ENCODE measurements at regions not wholly inside any gene's neighbourhood (a gene's known extent, or its start where the extent isn't known, plus 50 kb on each side); places are given as distances from the start of the nearest gene placed in this dataset.

DNA sequence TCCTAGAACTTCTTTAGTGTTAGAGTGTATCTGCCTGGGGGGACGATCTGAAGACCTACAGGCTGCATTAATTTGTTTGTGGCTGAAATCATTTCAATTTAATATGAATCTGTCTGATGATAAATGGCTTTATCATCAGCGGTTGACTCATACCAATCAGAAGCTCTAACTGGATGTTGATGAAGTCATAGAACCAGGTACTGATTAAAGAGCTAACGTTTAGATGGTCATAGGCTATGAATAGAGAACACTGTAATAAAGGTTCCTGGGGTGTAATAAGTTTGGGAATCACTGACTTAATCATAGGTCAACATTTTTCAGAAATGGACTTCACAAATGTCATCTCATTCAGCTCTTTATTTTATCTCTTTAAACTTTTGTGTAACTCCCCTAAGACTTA, 329.9 kb downstream of the MSX2 start:
- Histone ChIP-seq H3K4me1 (no peaks in the 10 kb centered on the region), H3K27ac (no peak overlapping the region), H3K4me3 (no peak overlapping the region), H3K27me3 (no peaks in the 10 kb centered on the region), H3K9me3 (no peaks in the 10 kb centered on the region), H3K36me3 (no peaks in the 10 kb centered on the region)
- no peak for TF ChIP-seq POLR2A (IDR thresholded peaks at IDR 0.05)
- TF ChIP-seq, protein P1, sequence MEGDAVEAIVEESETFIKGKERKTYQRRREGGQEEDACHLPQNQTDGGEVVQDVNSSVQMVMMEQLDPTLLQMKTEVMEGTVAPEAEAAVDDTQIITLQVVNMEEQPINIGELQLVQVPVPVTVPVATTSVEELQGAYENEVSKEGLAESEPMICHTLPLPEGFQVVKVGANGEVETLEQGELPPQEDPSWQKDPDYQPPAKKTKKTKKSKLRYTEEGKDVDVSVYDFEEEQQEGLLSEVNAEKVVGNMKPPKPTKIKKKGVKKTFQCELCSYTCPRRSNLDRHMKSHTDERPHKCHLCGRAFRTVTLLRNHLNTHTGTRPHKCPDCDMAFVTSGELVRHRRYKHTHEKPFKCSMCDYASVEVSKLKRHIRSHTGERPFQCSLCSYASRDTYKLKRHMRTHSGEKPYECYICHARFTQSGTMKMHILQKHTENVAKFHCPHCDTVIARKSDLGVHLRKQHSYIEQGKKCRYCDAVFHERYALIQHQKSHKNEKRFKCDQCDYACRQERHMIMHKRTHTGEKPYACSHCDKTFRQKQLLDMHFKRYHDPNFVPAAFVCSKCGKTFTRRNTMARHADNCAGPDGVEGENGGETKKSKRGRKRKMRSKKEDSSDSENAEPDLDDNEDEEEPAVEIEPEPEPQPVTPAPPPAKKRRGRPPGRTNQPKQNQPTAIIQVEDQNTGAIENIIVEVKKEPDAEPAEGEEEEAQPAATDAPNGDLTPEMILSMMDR (IDR thresholded peaks at IDR 0.05) = no peak
- no peak for DNase-seq

DNA sequence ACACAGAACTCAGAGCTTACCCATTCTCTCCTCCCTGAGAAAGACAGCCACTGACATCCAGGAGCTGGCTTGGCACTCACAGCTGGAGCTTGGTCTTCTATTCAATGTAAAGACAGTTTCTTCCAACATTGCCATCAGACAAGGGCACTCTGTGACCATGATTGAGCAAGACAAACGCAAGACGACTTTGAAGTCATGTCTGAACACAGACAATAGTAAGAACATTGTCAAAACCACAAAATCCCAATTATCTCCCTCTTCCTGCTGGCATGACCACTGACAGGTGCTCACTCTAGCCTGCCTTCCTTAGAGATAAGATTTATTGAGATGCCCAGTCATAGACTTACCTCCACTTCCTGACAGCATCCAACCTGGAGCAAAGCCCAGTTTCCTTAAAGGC, 328.0 kb downstream of the MSX2 start:
- TF ChIP-seq, protein P1 (IDR thresholded peaks at IDR 0.05) = no peak
- no peak for TF ChIP-seq POLR2A (IDR thresholded peaks at IDR 0.05)
- Histone ChIP-seq H3K27me3 (no peaks in the 10 kb centered on the region), H3K27ac (no peak overlapping the region), H3K36me3 (no peaks in the 10 kb centered on the region), H3K9me3 (no peaks in the 10 kb centered on the region), H3K4me1 (no peaks in the 10 kb centered on the region), H3K4me3 (no peak overlapping the region)
- DNase-seq = no peak

DNA sequence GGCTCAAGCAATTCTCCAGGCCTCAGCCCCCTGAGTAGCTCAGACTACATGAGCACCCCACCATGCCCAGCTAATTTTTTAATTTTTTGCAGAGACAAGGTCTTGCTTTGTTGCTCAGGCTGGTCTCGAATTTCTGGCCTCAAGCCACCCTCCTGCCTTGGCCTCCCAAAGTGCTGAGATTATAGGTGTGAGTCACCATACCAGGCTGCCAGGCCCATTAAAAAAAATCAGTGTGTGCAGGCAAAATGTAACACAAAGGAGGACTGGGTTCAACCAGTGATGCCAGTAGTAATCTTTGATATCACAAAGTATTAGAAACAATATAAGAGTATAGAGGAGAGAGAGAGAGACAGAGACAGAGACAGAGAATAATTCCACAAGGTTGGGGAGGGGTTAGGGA, 322.7 kb downstream of the MSX2 start:
- H3K27ac ChIP-seq = no peak overlapping the region
- H3K9me3 ChIP-seq = no peaks in the 10 kb centered on the region
- H3K36me3 ChIP-seq = no peaks in the 10 kb centered on the region
- no peaks in the 10 kb centered on the region for H3K27me3 ChIP-seq
- no peaks in the 10 kb centered on the region for H3K4me1 ChIP-seq
- no peak for DNase-seq
- H3K4me3 ChIP-seq = no peak overlapping the region
- TF ChIP-seq, protein P1 (IDR thresholded peaks at IDR 0.05) = no peak
- no peak for TF ChIP-seq POLR2A (IDR thresholded peaks at IDR 0.05)

DNA sequence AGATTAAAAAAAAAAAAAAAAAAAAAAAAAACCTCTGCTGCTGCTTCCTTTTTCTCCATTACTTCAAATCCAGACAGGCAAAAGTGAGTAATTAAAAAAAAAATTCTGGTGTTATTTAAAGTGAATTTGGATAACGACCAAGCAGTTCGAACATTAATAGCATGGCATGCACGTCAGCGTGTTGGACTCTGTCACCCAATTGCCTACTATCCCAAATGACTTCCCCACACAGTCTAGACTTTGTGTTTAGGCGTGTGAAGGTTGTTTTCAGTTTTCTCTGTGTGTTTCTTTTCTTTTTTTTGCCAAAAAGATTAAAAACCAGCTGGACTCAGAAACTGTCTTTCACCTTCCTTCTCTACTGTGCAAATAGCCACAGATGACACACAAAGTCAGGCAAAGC, 321.4 kb downstream of the MSX2 start:
- Histone ChIP-seq H3K36me3 (no peaks in the 10 kb centered on the region), H3K27ac (no peak overlapping the region), H3K4me3 (no peak overlapping the region), H3K9me3 (no peaks in the 10 kb centered on the region), H3K27me3 (no peaks in the 10 kb centered on the region), H3K4me1 (no peaks in the 10 kb centered on the region)
- DNase-seq = no peak
- TF ChIP-seq, protein P1 (IDR thresholded peaks at IDR 0.05) = no peak
- no peak for TF ChIP-seq POLR2A (IDR thresholded peaks at IDR 0.05)

DNA sequence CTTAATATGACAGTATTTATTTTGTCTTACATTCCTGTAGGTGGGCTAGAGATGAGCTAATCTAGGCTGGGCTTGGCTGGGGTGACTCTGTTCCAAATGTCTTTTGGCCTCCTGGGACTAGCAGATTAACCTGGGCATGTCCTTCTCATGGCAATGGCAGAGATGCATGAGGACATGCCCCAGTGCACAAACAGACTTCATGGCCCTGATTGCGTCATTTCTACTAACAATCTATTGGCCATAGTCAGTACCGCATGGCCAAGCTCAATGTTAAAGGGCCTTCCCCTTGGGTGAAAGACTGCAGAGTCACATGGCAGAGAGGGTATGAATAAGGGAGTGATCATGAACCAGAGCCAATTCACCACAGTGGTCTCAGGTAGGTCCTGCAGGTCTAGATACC, 313.4 kb downstream of the MSX2 start:
- no peak overlapping the region for H3K4me3 ChIP-seq
- no peak for DNase-seq
- H3K9me3 ChIP-seq = no peaks in the 10 kb centered on the region
- H3K36me3 ChIP-seq = no peaks in the 10 kb centered on the region
- no peak overlapping the region for H3K27ac ChIP-seq
- no peaks in the 10 kb centered on the region for H3K27me3 ChIP-seq
- TF ChIP-seq, protein P1 (IDR thresholded peaks at IDR 0.05) = no peak
- no peak for TF ChIP-seq POLR2A (IDR thresholded peaks at IDR 0.05)
- no peaks in the 10 kb centered on the region for H3K4me1 ChIP-seq

DNA sequence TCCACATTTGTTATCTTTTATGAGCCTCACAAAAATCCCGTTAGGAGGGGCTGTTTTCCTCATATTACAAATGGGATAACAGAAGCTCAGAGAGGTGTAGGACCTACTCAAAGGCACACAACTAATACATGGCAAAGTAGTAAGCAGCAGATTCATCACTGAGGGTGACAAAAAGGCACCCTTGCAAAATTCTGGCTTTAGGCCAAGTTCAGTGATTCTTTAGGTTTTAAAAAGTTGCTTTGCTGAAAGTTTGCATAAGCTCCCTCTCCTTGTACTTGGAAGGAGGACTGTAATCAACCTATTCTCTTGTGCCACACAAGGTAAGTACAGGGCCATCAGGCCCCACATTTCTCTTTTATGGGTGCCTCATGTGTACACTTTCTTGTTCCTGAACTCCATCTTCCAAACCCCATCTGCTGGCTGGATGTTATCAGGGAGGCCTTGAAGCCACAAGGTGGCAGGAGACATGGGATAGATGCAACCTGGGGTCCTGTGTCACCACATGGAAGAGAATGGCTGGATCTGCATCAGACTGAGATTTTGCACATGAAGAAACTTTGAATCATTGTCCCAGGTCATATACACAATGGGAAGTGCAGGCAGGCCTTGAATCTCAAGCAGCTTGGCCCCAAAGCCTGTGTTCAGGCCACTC, 311.6 kb downstream of the MSX2 start:
- no peaks in the 10 kb centered on the region for H3K9me3 ChIP-seq
- no peak overlapping the region for H3K27ac ChIP-seq
- no peaks in the 10 kb centered on the region for H3K36me3 ChIP-seq
- H3K4me1 ChIP-seq = no peaks in the 10 kb centered on the region
- H3K4me3 ChIP-seq = no peak overlapping the region
- DNase-seq = no peak
- no peaks in the 10 kb centered on the region for H3K27me3 ChIP-seq
- TF ChIP-seq POLR2A (IDR thresholded peaks at IDR 0.05) = no peak
- TF ChIP-seq, protein P1 (IDR thresholded peaks at IDR 0.05) = no peak

Data from Peyer's patch (tissue), 4 donors.